HG03039 (cell line): ENCODE measurements at regions not wholly inside any gene's neighbourhood (a gene's known extent, or its start where the extent isn't known, plus 50 kb on each side); places are given as distances from the start of the nearest gene placed in this dataset.

Experiments
- ATAC-seq: cut with Tn5 transposase; IDR thresholded peaks from one replicate; pipeline ENCODE4 v1.9.1; 2021; ENCODE audit warnings: mild to moderate bottlenecking, moderate library complexity; ENCODE audit not compliant: unreplicated experiment

- no peak for ATAC-seq
Measured at GRCh38 chr5:154107010-154107409, 68.2 kb downstream of the MFAP3 start.

GRCh38 chr5:154107756-154108155 lies 69.0 kb downstream of the MFAP3 start:
- ATAC-seq, result no peak

- ATAC-seq, result no peak
Measured at GRCh38 chr5:154109416-154110106, 70.8 kb downstream of the MFAP3 start.

- no peak for ATAC-seq
Measured at GRCh38 chr5:154110107-154110453, 71.3 kb downstream of the MFAP3 start.

- no peak for ATAC-seq
Measured at GRCh38 chr5:154110716-154111115, 71.9 kb downstream of the MFAP3 start.

GRCh38 chr5:154111214-154111613 lies 72.4 kb downstream of the MFAP3 start:
- ATAC-seq, result no peak

- ATAC-seq, result peak; percentile 62
Measured at GRCh38 chr5:154112255-154112654, 73.5 kb downstream of the MFAP3 start.

- no peak for ATAC-seq
Measured at GRCh38 chr5:154115291-154115690, 75.2 kb upstream of the GALNT10 start.

- ATAC-seq, result no peak
Measured at GRCh38 chr5:154117050-154117449, 73.5 kb upstream of the GALNT10 start.

- ATAC-seq, result no peak
Measured at GRCh38 chr5:154117930-154118329, 72.6 kb upstream of the GALNT10 start.

- ATAC-seq, result no peak
Measured at GRCh38 chr5:154118385-154118784, 72.1 kb upstream of the GALNT10 start.

- no peak for ATAC-seq
Measured at GRCh38 chr5:154118893-154119336, 71.6 kb upstream of the GALNT10 start.

GRCh38 chr5:154129013-154129412 lies 61.5 kb upstream of the GALNT10 start:
- no peak for ATAC-seq

- no peak for ATAC-seq
Measured at GRCh38 chr5:154129921-154130320, 60.6 kb upstream of the GALNT10 start.

- no peak for ATAC-seq
Measured at GRCh38 chr5:154131817-154132216, 58.7 kb upstream of the GALNT10 start.

GRCh38 chr5:154132718-154133307 lies 57.7 kb upstream of the GALNT10 start:
- ATAC-seq, result no peak

GRCh38 chr5:154133591-154133990 lies 56.9 kb upstream of the GALNT10 start:
- ATAC-seq, result no peak

- ATAC-seq, result no peak
Measured at GRCh38 chr5:154134499-154134898, 56.0 kb upstream of the GALNT10 start.

- no peak for ATAC-seq
Measured at GRCh38 chr5:154135125-154135817, 55.3 kb upstream of the GALNT10 start.

- ATAC-seq, result no peak
Measured at GRCh38 chr5:154136141-154136540, 54.4 kb upstream of the GALNT10 start.

- ATAC-seq, result no peak
Measured at GRCh38 chr5:154138701-154139100, 51.8 kb upstream of the GALNT10 start.

GRCh38 chr5:154140381-154140780 lies 50.2 kb upstream of the GALNT10 start:
- no peak for ATAC-seq
